Peyer's patch (tissue), 4 donors: ENCODE measurements at regions not wholly inside any gene's neighbourhood (a gene's known extent, or its start where the extent isn't known, plus 50 kb on each side); places are given as distances from the start of the nearest gene placed in this dataset.

Experiments
- POLR2A ChIP-seq, 2 donors: fragments of 450-650 bp; IDR thresholded peaks; one replicate each; pipeline ENCODE4 v1.5.1; 2017; ENCODE audit warnings: antibody characterized with exemption in 2 of 2, mild to moderate bottlenecking in 2 of 2, moderate library complexity in 2 of 2
- TF ChIP-seq, protein P1 (sequence below), 6 experiments: fragments of 450-650 bp in 4 of 6; fragments of 200-600 bp in 2 of 6; sonication (generic) in 1 of 6; IDR thresholded peaks; one replicate each; pipeline ENCODE4 v1.5.1; 2017 to 2019; ENCODE audit warnings: antibody characterized with exemption in 6 of 6, mild to moderate bottlenecking in 3 of 6, moderate library complexity in 1 of 6

- TF ChIP-seq, protein P1, sequence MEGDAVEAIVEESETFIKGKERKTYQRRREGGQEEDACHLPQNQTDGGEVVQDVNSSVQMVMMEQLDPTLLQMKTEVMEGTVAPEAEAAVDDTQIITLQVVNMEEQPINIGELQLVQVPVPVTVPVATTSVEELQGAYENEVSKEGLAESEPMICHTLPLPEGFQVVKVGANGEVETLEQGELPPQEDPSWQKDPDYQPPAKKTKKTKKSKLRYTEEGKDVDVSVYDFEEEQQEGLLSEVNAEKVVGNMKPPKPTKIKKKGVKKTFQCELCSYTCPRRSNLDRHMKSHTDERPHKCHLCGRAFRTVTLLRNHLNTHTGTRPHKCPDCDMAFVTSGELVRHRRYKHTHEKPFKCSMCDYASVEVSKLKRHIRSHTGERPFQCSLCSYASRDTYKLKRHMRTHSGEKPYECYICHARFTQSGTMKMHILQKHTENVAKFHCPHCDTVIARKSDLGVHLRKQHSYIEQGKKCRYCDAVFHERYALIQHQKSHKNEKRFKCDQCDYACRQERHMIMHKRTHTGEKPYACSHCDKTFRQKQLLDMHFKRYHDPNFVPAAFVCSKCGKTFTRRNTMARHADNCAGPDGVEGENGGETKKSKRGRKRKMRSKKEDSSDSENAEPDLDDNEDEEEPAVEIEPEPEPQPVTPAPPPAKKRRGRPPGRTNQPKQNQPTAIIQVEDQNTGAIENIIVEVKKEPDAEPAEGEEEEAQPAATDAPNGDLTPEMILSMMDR (IDR thresholded peaks at IDR 0.05), result no peak
- TF ChIP-seq POLR2A (IDR thresholded peaks at IDR 0.05), result no peak
Observed at GRCh38 chr5:17096952-17097695, 120.3 kb upstream of the BASP1 start.
